Nephron (organoid): ENCODE measurements at regions not wholly inside any gene's neighbourhood (a gene's known extent, or its start where the extent isn't known, plus 50 kb on each side); places are given as distances from the start of the nearest gene placed in this dataset.

Experiments used
- H3K27ac Mint-ChIP-seq, 3 experiments: 2 replicates each; pipeline ENCODE4 v1.8.0; 2020; ENCODE audit warnings: mixed read lengths in 3 of 3, mild to moderate bottlenecking in 2 of 3, moderate library complexity in 1 of 3
- H3K27me3 Mint-ChIP-seq: 2 replicates; pipeline ENCODE4 v1.8.0; 2021; ENCODE audit warnings: low read depth, mild to moderate bottlenecking, moderate library complexity, mixed read lengths
- H3K36me3 Mint-ChIP-seq: 2 replicates; pipeline ENCODE4 v1.8.0; 2020; ENCODE audit warnings: low read depth, mixed read lengths
- H3K4me1 Mint-ChIP-seq: 2 replicates; pipeline ENCODE4 v1.8.0; 2020; ENCODE audit warnings: mixed read lengths
- H3K4me3 Mint-ChIP-seq, 3 experiments: 2 replicates each; pipeline ENCODE4 v1.8.0; 2020; ENCODE audit warnings: mild to moderate bottlenecking in 3 of 3, mixed read lengths in 3 of 3, moderate library complexity in 2 of 3
- H3K9me3 Mint-ChIP-seq: 2 replicates; pipeline ENCODE4 v1.8.0; 2020; ENCODE audit warnings: mixed read lengths
- TF ChIP-seq, protein P1 (sequence below), 3 experiments: fragments of 200-600 bp; sonication (generic); IDR thresholded peaks; one replicate each; pipeline ENCODE4 v1.5.0; 2021; ENCODE audit warnings: antibody characterized with exemption in 3 of 3; ENCODE audit not compliant: unreplicated experiment in 3 of 3

GRCh38 chr2:39860538-39860937, 81.5 kb upstream of the THUMPD2 start:
- Mint-ChIP-seq H3K27me3 (no peaks in the 10 kb centered on the region), H3K9me3 (peaks cover 24% of the 10 kb centered on the region), H3K4me3 (no peak overlapping the region), H3K36me3 (no peaks in the 10 kb centered on the region), H3K4me1 (no peaks in the 10 kb centered on the region), H3K27ac (no peak overlapping the region)
- TF ChIP-seq, protein P1, sequence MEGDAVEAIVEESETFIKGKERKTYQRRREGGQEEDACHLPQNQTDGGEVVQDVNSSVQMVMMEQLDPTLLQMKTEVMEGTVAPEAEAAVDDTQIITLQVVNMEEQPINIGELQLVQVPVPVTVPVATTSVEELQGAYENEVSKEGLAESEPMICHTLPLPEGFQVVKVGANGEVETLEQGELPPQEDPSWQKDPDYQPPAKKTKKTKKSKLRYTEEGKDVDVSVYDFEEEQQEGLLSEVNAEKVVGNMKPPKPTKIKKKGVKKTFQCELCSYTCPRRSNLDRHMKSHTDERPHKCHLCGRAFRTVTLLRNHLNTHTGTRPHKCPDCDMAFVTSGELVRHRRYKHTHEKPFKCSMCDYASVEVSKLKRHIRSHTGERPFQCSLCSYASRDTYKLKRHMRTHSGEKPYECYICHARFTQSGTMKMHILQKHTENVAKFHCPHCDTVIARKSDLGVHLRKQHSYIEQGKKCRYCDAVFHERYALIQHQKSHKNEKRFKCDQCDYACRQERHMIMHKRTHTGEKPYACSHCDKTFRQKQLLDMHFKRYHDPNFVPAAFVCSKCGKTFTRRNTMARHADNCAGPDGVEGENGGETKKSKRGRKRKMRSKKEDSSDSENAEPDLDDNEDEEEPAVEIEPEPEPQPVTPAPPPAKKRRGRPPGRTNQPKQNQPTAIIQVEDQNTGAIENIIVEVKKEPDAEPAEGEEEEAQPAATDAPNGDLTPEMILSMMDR (IDR thresholded peaks at IDR 0.05; ENCODE audit: unreplicated experiment in 3 of 3) = no peak

DNA sequence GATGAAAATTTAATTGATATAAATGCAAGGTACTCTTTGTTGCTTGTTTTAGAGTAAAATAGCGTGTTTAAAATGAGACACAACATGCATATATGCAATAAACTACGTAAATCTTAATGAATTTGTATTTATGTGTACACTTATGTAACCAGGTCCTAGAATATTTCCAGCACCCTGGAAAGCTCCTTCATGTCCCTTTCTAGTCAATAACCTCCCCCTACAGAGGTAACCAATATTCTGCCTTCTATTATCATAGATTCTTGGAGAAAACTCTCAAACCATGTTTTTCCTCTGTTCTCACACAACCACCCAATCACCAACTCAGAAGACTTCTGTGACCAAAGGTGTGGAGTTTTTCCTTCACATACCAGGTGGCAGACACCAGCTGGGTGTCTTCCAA, 79.6 kb upstream of the THUMPD2 start:
- Mint-ChIP-seq H3K9me3 (peaks cover 14% of the 10 kb centered on the region), H3K4me3 (no peak overlapping the region), H3K27ac (no peak overlapping the region), H3K4me1 (no peaks in the 10 kb centered on the region), H3K27me3 (no peaks in the 10 kb centered on the region), H3K36me3 (no peaks in the 10 kb centered on the region)
- TF ChIP-seq, protein P1 (IDR thresholded peaks at IDR 0.05; ENCODE audit: unreplicated experiment in 3 of 3) = no peak

DNA sequence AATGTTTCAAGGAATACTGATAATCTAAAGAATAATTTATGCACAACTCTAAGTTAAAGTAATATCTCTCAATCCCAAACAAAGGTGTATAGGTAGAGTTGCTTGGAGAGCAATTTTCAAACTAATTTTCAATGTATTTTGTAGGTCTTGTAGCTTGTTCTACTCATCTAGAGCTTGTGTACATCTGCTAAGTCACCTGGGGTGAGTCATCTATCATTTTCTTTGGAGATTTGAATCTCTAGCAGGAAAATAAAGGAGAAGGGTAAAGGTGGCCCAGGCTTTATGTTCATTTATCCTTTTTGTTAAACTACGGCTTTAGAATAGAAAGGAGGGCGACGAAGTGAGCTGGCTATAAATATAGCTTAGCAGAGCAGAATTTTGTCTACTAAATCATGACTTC, 76.8 kb upstream of the THUMPD2 start:
- Mint-ChIP-seq H3K36me3 (no peaks in the 10 kb centered on the region), H3K27ac (no peak overlapping the region), H3K4me3 (no peak overlapping the region), H3K9me3 (no peaks in the 10 kb centered on the region), H3K4me1 (peaks cover 14% of the 10 kb centered on the region), H3K27me3 (no peaks in the 10 kb centered on the region)
- TF ChIP-seq, protein P1 (IDR thresholded peaks at IDR 0.05; ENCODE audit: unreplicated experiment in 3 of 3) = no peak

DNA sequence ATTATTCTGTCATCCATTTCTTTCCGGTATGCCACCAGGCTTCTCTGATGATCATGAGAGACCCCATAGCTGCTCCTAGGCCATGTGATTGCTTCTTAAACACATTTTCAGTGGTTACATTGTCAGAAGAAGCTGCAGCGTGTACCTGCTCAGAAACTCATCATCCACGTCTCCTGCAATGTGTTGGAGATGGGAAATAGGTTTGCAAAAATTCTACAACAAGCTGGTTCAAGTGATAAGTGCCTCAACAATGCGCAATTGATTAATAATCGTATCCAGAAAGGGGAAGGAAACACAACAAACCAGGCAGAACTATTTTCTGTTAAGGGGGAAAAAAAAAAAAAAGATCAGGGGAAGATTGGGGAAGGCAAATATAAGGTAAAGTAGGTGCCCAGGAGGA, 75.7 kb upstream of the THUMPD2 start:
- Mint-ChIP-seq H3K4me1 (peaks cover 16% of the 10 kb centered on the region), H3K36me3 (no peaks in the 10 kb centered on the region), H3K27ac (no peak overlapping the region), H3K4me3 (no peak overlapping the region), H3K27me3 (no peaks in the 10 kb centered on the region), H3K9me3 (no peaks in the 10 kb centered on the region)
- TF ChIP-seq, protein P1 (IDR thresholded peaks at IDR 0.05; ENCODE audit: unreplicated experiment in 3 of 3) = no peak

- H3K27ac Mint-ChIP-seq = no peak overlapping the region
- no peaks in the 10 kb centered on the region for H3K9me3 Mint-ChIP-seq
- H3K27me3 Mint-ChIP-seq = no peaks in the 10 kb centered on the region
- H3K4me3 Mint-ChIP-seq = no peak overlapping the region
- H3K4me1 Mint-ChIP-seq = peaks cover 20% of the 10 kb centered on the region
- no peaks in the 10 kb centered on the region for H3K36me3 Mint-ChIP-seq
- TF ChIP-seq, protein P1 (IDR thresholded peaks at IDR 0.05; ENCODE audit: unreplicated experiment in 3 of 3) = no peak
These were observed 73.8 kb upstream of the THUMPD2 start for GRCh38 chr2:39852831-39853230.

- TF ChIP-seq, protein P1 (IDR thresholded peaks at IDR 0.05; ENCODE audit: unreplicated experiment in 3 of 3) = no peak
- H3K27ac Mint-ChIP-seq = peak overlapping the region; percentile 0 to 69 (median 53)
- no peaks in the 10 kb centered on the region for H3K9me3 Mint-ChIP-seq
- peaks cover 20% of the 10 kb centered on the region for H3K4me1 Mint-ChIP-seq
- H3K27me3 Mint-ChIP-seq = no peaks in the 10 kb centered on the region
- no peak overlapping the region for H3K4me3 Mint-ChIP-seq
- H3K36me3 Mint-ChIP-seq = no peaks in the 10 kb centered on the region
These were observed 72.6 kb upstream of the THUMPD2 start for GRCh38 chr2:39851651-39852110.
